ENCODE measurements at regions not wholly inside any gene's neighbourhood (a gene's known extent, or its start where the extent isn't known, plus 50 kb on each side); places are given as distances from the start of the nearest gene placed in this dataset.
"Not testable (repeated sequence)": the region's sequence is repeated elsewhere in the genome, so short reads cannot be mapped to it uniquely, and the experiment has no call there.

GRCh38 chr5:163161512-163161911 is 275.9 kb upstream of the CCNG1 start:
- H3K27ac ChIP-seq = no peak overlapping the region
- no peaks in the 10 kb centered on the region for H3K36me3 ChIP-seq (replicated peaks in 1 of 2)
- TF ChIP-seq POLR2A (IDR thresholded peaks at IDR 0.05) (no peak), CTCF (IDR thresholded peaks at IDR 0.05) (no peak)
- H3K9me3 ChIP-seq (replicated peaks in 1 of 3) = no peaks in the 10 kb centered on the region
- DNase-seq = no peak
- no peaks in the 10 kb centered on the region for H3K4me1 ChIP-seq (replicated peaks in 1 of 2)
- H3K27me3 ChIP-seq = no peaks in the 10 kb centered on the region
- H3K4me3 ChIP-seq = no peak overlapping the region
- intact Hi-C loops (cut with DNase I) = no loop called here

- Histone ChIP-seq H3K4me3 (no peak overlapping the region), H3K27me3 (no peaks in the 10 kb centered on the region), H3K27ac (no peak overlapping the region), H3K36me3 (replicated peaks in 1 of 2) (no peaks in the 10 kb centered on the region), H3K4me1 (replicated peaks in 1 of 2) (no peaks in the 10 kb centered on the region), H3K9me3 (replicated peaks in 1 of 3) (no peaks in the 10 kb centered on the region)
- intact Hi-C loops (cut with DNase I) = no loop called here
- DNase-seq = no peak
- WGBS, 4 donors = 52 to 62% (median 56%) methylated on average over 3 of the region's 3 CpGs
- TF ChIP-seq POLR2A (IDR thresholded peaks at IDR 0.05) (no peak), CTCF (IDR thresholded peaks at IDR 0.05) (no peak)
These were observed 274.8 kb upstream of the CCNG1 start for GRCh38 chr5:163162645-163163044.

- intact Hi-C loops (cut with DNase I) = no loop called here
- no peaks in the 10 kb centered on the region for H3K36me3 ChIP-seq (replicated peaks in 1 of 2)
- no peak overlapping the region for H3K4me3 ChIP-seq
- H3K27ac ChIP-seq = no peak overlapping the region
- H3K9me3 ChIP-seq (replicated peaks in 1 of 3) = no peaks in the 10 kb centered on the region
- DNase-seq = no peak
- 55 to 75% (median 57%) methylated on average over 2 of the region's 2 CpGs for WGBS, 4 donors
- H3K27me3 ChIP-seq = no peaks in the 10 kb centered on the region
- no peaks in the 10 kb centered on the region for H3K4me1 ChIP-seq (replicated peaks in 1 of 2)
- TF ChIP-seq POLR2A (IDR thresholded peaks at IDR 0.05) (no peak), CTCF (IDR thresholded peaks at IDR 0.05) (no peak)
These were observed 273.5 kb upstream of the CCNG1 start for GRCh38 chr5:163163858-163164257.

- DNase-seq = no peak
- intact Hi-C loops (cut with DNase I) = no loop called here
- H3K4me1 ChIP-seq (replicated peaks in 1 of 2) = no peaks in the 10 kb centered on the region
- H3K27ac ChIP-seq = no peak overlapping the region
- no peaks in the 10 kb centered on the region for H3K27me3 ChIP-seq
- no peak for TF ChIP-seq CTCF (IDR thresholded peaks at IDR 0.05)
- no peak for TF ChIP-seq POLR2A (IDR thresholded peaks at IDR 0.05)
- H3K9me3 ChIP-seq (replicated peaks in 1 of 3) = no peaks in the 10 kb centered on the region
- 79 to 96% (median 86%) methylated on average over 4 to 10 of the region's 10 CpGs for WGBS, 4 donors
- H3K4me3 ChIP-seq = no peak overlapping the region
- H3K36me3 ChIP-seq (replicated peaks in 1 of 2) = no peaks in the 10 kb centered on the region
These were observed 272.1 kb upstream of the CCNG1 start for GRCh38 chr5:163165277-163165676.

- H3K4me3 ChIP-seq; intact Hi-C loops (cut with DNase I); DNase-seq; H3K27me3 ChIP-seq; H3K36me3 ChIP-seq (replicated peaks in 1 of 2); H3K27ac ChIP-seq; H3K9me3 ChIP-seq (replicated peaks in 1 of 3); H3K4me1 ChIP-seq (replicated peaks in 1 of 2): not testable (repeated sequence)
- WGBS, 4 donors = 65 to 79% (median 70%) methylated on average over 3 of the region's 3 CpGs
These were observed 267.2 kb upstream of the CCNG1 start for GRCh38 chr5:163170161-163170560.

Measured in adrenal gland (tissue), 9 donors.